ENCODE measurements at regions not wholly inside any gene's neighbourhood (a gene's known extent, or its start where the extent isn't known, plus 50 kb on each side); places are given as distances from the start of the nearest gene placed in this dataset.

GRCh38 chr14:98961191-98961590 is 310.8 kb downstream of the BCL11B start:
- no peak for DNase-seq

GRCh38 chr14:98962118-98962517 is 309.9 kb downstream of the BCL11B start:
- DNase-seq = no peak

GRCh38 chr14:98963610-98964009 is 308.4 kb downstream of the BCL11B start:
- DNase-seq = no peak

- DNase-seq = no peak
Observed at GRCh38 chr14:98964171-98964570, 307.8 kb downstream of the BCL11B start.

- DNase-seq = no peak
Observed at GRCh38 chr14:98965076-98965475, 306.9 kb downstream of the BCL11B start.

GRCh38 chr14:98966016-98966415 is 306.0 kb downstream of the BCL11B start:
- DNase-seq = no peak

- no peak for DNase-seq
Observed at GRCh38 chr14:98966475-98967162, 305.4 kb downstream of the BCL11B start.

- no peak for DNase-seq
Observed at GRCh38 chr14:98974113-98974512, 297.9 kb downstream of the BCL11B start.

GRCh38 chr14:98976271-98976670 is 295.7 kb downstream of the BCL11B start:
- no peak for DNase-seq

- no peak for DNase-seq
Observed at GRCh38 chr14:98977451-98977850, 294.5 kb downstream of the BCL11B start.

GRCh38 chr14:98982986-98983385 is 289.0 kb downstream of the BCL11B start:
- DNase-seq = no peak

GRCh38 chr14:98984027-98984718 is 287.8 kb downstream of the BCL11B start:
- DNase-seq = no peak

- peak; percentile 75 for DNase-seq
Observed at GRCh38 chr14:98984719-98985041, 287.3 kb downstream of the BCL11B start.

GRCh38 chr14:98993818-98994217 is 278.2 kb downstream of the BCL11B start:
- DNase-seq = no peak

- DNase-seq = no peak
Observed at GRCh38 chr14:98994561-98994960, 277.4 kb downstream of the BCL11B start.

- DNase-seq = no peak
Observed at GRCh38 chr14:98997526-98998205, 274.3 kb downstream of the BCL11B start.

GRCh38 chr14:98999345-98999744 is 272.7 kb downstream of the BCL11B start:
- DNase-seq = no peak

GRCh38 chr14:98999901-99000300 is 272.1 kb downstream of the BCL11B start:
- no peak for DNase-seq

GRCh38 chr14:99001241-99001640 is 270.8 kb downstream of the BCL11B start:
- DNase-seq = no peak

GRCh38 chr14:99003646-99004045 is 268.4 kb downstream of the BCL11B start:
- DNase-seq = no peak

GRCh38 chr14:99004112-99004511 is 267.9 kb downstream of the BCL11B start:
- no peak for DNase-seq

GRCh38 chr14:99006276-99006675 is 265.7 kb downstream of the BCL11B start:
- no peak for DNase-seq

- no peak for DNase-seq
Observed at GRCh38 chr14:99007795-99008194, 264.2 kb downstream of the BCL11B start.

GRCh38 chr14:99009871-99010270 is 262.1 kb downstream of the BCL11B start:
- no peak for DNase-seq
